ENCODE measurements at regions not wholly inside any gene's neighbourhood (a gene's known extent, or its start where the extent isn't known, plus 50 kb on each side); places are given as distances from the start of the nearest gene placed in this dataset.
"Not testable (repeated sequence)": the region's sequence is repeated elsewhere in the genome, so short reads cannot be mapped to it uniquely, and the experiment has no call there.

DNA sequence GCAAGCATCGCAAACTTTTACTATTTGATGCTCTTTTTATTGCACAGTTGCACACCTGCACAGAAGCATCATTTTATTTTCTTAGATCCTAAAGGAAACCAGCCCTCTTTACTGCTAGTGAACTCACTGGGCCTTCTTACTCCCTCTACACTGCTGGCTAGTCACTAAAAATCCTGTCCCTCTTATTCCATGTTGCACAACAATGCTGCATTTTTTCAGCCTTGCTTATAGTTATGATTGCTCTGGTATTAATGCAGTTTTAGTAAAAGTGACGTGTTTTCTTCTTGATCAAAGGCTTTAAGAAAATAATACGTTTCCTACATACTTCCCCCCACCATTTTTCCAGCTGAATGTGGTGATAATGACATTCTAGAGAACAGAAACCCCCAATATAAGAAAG, 132.9 kb upstream of the FAM3C start:
- H3K18ac ChIP-seq (ENCODE audit: low read depth, low read length), result no peak overlapping the region
- CTCF ChIA-PET, result interaction anchor here (1.0 kb wide), 1 partner anchor 162 kb away, joined by 4 read pairs; no protein-coding TSS in a partner anchor
- no peak overlapping the region for H2BK120ac ChIP-seq (ENCODE audit: low read depth, low read length)
- no peak overlapping the region for H3K56ac ChIP-seq (ENCODE audit: extremely low read depth, insufficient read depth, low read length)
- no peak overlapping the region for H4K91ac ChIP-seq (ENCODE audit: insufficient read depth, low read depth, low read length)
- H2BK5ac ChIP-seq (ENCODE audit: low read depth, low read length, poor library complexity, severe bottlenecking), result no peak overlapping the region
- no peaks in the 10 kb centered on the region for H3K9me1 ChIP-seq (ENCODE audit: insufficient read depth, low read length)
- no peak overlapping the region for H3K23ac ChIP-seq (ENCODE audit: low read depth, low read length)
- no peaks in the 10 kb centered on the region for H3K9me3 ChIP-seq (ENCODE audit: control insufficient read depth, insufficient read depth, low read length)
- no peaks in the 10 kb centered on the region for H3K79me1 ChIP-seq (ENCODE audit: low read depth in 1 of 2, low read length in 2 of 2)
- POLR2A ChIA-PET (ENCODE audit: unreplicated experiment), result no interaction called here
- H2BK15ac ChIP-seq (ENCODE audit: low read depth, low read length), result no peak overlapping the region
- no peak for ATAC-seq (ENCODE audit: low read depth)
- 100% methylated on average over 1 of the region's 3 CpGs; no CpG with 5 or more reads in 1 of the 2 experiments for WGBS, 2 experiments (ENCODE audit: extremely low coverage in 2 of 2, insufficient read length in 1 of 2)
- H3K27me3 ChIP-seq (ENCODE audit: control insufficient read depth, insufficient read depth, low read length), result peaks cover 7% of the 10 kb centered on the region; the same call in 1 of the 2 replicates
- no peak overlapping the region for H3K4me2 ChIP-seq (ENCODE audit: low read depth, low read length)
- no TSS peak for BruUV-seq (replicated peaks)
- H3K4me1 ChIP-seq (ENCODE audit: control insufficient read depth, insufficient read depth, low read length), result no peaks in the 10 kb centered on the region; the same call in 1 of the 2 replicates
- TF ChIP-seq, protein P1, sequence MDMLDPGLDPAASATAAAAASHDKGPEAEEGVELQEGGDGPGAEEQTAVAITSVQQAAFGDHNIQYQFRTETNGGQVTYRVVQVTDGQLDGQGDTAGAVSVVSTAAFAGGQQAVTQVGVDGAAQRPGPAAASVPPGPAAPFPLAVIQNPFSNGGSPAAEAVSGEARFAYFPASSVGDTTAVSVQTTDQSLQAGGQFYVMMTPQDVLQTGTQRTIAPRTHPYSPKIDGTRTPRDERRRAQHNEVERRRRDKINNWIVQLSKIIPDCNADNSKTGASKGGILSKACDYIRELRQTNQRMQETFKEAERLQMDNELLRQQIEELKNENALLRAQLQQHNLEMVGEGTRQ (IDR thresholded peaks at IDR 0.05; ENCODE audit: low read depth, low read length), result no peak
- TF ChIP-seq SMC3 (IDR thresholded peaks at IDR 0.05; ENCODE audit: low read depth, low read length) (no peak), RAD21 (IDR thresholded peaks at IDR 0.05; ENCODE audit: low read length) (no peak), MXI1 (IDR thresholded peaks at IDR 0.05; ENCODE audit: borderline replicate concordance, low read depth, low read length) (no peak), CEBPB (IDR thresholded peaks at IDR 0.05; ENCODE audit: low read depth, low read length) (peak; percentile 57), FOS (IDR thresholded peaks at IDR 0.05; ENCODE audit: low read depth, low read length) (no peak)
- in situ Hi-C loops (cut with MboI; ENCODE audit: low sequenced_read_pairs), result no loop called here
- H2BK20ac ChIP-seq (ENCODE audit: low read depth, low read length), result no peak overlapping the region
- dilution Hi-C loops (cut with HindIII; ENCODE audit: low sequenced_read_pairs, unreplicated experiment), result no loop called here
- no peak overlapping the region for H4K8ac ChIP-seq (ENCODE audit: low read depth in 2 of 2, low read length in 2 of 2)
- no peak overlapping the region for H2AK9ac ChIP-seq (replicated peaks; ENCODE audit: low read depth, low read length, poor library complexity)
- no peaks in the 10 kb centered on the region for H4K20me1 ChIP-seq (ENCODE audit: insufficient read depth, low read length)
- intact Hi-C loops (cut with micrococcal nuclease), result no loop called here
- H3K36me3 ChIP-seq (ENCODE audit: control insufficient read depth, insufficient read depth, low read length), result no peaks in the 10 kb centered on the region
- DNase-seq, result no peak
- H3K4ac ChIP-seq (ENCODE audit: low read depth, low read length), result no peak overlapping the region
- no peak overlapping the region for H3K27ac ChIP-seq (ENCODE audit: insufficient read depth, low read length)
- no peak overlapping the region for H3K14ac ChIP-seq (replicated peaks; ENCODE audit: low read depth, low read length)
- no peak overlapping the region for H3K4me3 ChIP-seq (ENCODE audit: insufficient read depth, low read depth, low read length)
- H2AFZ ChIP-seq (replicated peaks; ENCODE audit: low read length, poor library complexity), result no peak overlapping the region
- no peak overlapping the region for H2AK5ac ChIP-seq (ENCODE audit: low read depth, low read length)
- H3K9ac ChIP-seq (ENCODE audit: low read depth, low read length), result no peak overlapping the region
- H4K5ac ChIP-seq (ENCODE audit: low read depth, low read length), result no peak overlapping the region

DNA sequence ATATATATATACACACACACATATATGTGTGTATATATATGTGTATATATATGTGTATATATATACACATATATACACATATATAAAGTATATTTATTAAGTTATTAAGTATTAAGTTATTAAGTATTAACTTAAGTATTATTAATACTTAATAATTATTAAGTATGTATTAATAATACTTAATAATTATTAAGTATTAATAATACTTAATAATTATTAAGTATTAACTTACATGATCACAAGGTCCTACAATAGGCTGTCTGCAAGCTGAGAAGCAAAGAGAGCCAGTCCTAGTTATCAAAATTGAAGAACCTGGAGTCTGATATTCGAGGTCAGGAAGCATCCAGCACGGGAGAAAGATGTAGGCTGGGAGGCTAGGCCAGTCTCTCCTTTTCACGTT, 130.1 kb upstream of the FAM3C start:
- H2AFZ ChIP-seq (replicated peaks; ENCODE audit: low read length, poor library complexity); H2AK5ac ChIP-seq (ENCODE audit: low read depth, low read length); H2BK20ac ChIP-seq (ENCODE audit: low read depth, low read length); H2BK5ac ChIP-seq (ENCODE audit: low read depth, low read length, poor library complexity, severe bottlenecking); H3K79me1 ChIP-seq (ENCODE audit: low read depth in 1 of 2, low read length in 2 of 2); H3K9ac ChIP-seq (ENCODE audit: low read depth, low read length); H3K4me1 ChIP-seq (ENCODE audit: control insufficient read depth, insufficient read depth, low read length); H3K14ac ChIP-seq (replicated peaks; ENCODE audit: low read depth, low read length); H4K5ac ChIP-seq (ENCODE audit: low read depth, low read length); POLR2A ChIA-PET (ENCODE audit: unreplicated experiment); H2BK15ac ChIP-seq (ENCODE audit: low read depth, low read length); DNase-seq; H3K18ac ChIP-seq (ENCODE audit: low read depth, low read length); H3K9me1 ChIP-seq (ENCODE audit: insufficient read depth, low read length); in situ Hi-C loops (cut with MboI; ENCODE audit: low sequenced_read_pairs); H3K56ac ChIP-seq (ENCODE audit: extremely low read depth, insufficient read depth, low read length); H3K9me3 ChIP-seq (ENCODE audit: control insufficient read depth, insufficient read depth, low read length); CTCF ChIA-PET; intact Hi-C loops (cut with micrococcal nuclease); H4K91ac ChIP-seq (ENCODE audit: insufficient read depth, low read depth, low read length); H2AK9ac ChIP-seq (replicated peaks; ENCODE audit: low read depth, low read length, poor library complexity); H2BK120ac ChIP-seq (ENCODE audit: low read depth, low read length); ATAC-seq (ENCODE audit: low read depth); dilution Hi-C loops (cut with HindIII; ENCODE audit: low sequenced_read_pairs, unreplicated experiment); H3K36me3 ChIP-seq (ENCODE audit: control insufficient read depth, insufficient read depth, low read length); BruUV-seq (replicated peaks); H3K4ac ChIP-seq (ENCODE audit: low read depth, low read length); H3K4me2 ChIP-seq (ENCODE audit: low read depth, low read length); H3K4me3 ChIP-seq (ENCODE audit: insufficient read depth, low read depth, low read length); H3K27ac ChIP-seq (ENCODE audit: insufficient read depth, low read length); H4K8ac ChIP-seq (ENCODE audit: low read depth in 2 of 2, low read length in 2 of 2); H4K20me1 ChIP-seq (ENCODE audit: insufficient read depth, low read length); H3K27me3 ChIP-seq (ENCODE audit: control insufficient read depth, insufficient read depth, low read length); H3K23ac ChIP-seq (ENCODE audit: low read depth, low read length): not testable (repeated sequence)
- WGBS, 2 experiments (ENCODE audit: extremely low coverage in 2 of 2, insufficient read length in 1 of 2), result no CpG with 5 or more reads among the region's 3 CpGs

Data from IMR-90 (cell line).